GM12873 (cell line): ENCODE measurements at regions not wholly inside any gene's neighbourhood (a gene's known extent, or its start where the extent isn't known, plus 50 kb on each side); places are given as distances from the start of the nearest gene placed in this dataset.

Experiments
- CTCF ChIP-seq: IDR thresholded peaks from 2 replicates; pipeline ENCODE4 v1.5.1; 2012; ENCODE audit warnings: low read depth, mild to moderate bottlenecking, moderate library complexity, low read length, control low read depth; ENCODE audit not compliant: insufficient read depth; ENCODE audit errors: missing control alignments

DNA sequence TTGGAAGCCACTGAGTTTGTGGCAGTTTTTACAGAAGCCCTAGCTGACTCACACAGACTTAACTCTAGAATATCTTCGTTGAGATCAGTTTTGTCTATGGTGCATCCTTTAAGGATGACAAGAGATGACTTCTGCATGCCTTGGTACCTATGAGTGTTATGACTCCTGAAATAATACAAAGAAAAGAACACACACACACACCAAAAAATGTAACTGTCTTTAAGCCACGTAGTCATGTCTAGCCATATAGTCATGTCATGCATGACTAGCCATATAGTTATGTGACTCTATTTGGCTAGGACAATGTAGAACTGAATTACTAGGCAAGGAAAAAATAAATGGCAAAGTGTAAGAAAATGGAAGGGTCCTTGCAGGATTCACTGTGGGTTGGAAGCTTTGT lies 447.8 kb downstream of the NLGN4X start:
- no peak for TF ChIP-seq CTCF

GRCh38 chrX:5775846-5776430 lies 452.7 kb downstream of the NLGN4X start:
- no peak for TF ChIP-seq CTCF

- TF ChIP-seq CTCF = no peak
These were observed 454.2 kb downstream of the NLGN4X start for GRCh38 chrX:5774446-5774845.

DNA sequence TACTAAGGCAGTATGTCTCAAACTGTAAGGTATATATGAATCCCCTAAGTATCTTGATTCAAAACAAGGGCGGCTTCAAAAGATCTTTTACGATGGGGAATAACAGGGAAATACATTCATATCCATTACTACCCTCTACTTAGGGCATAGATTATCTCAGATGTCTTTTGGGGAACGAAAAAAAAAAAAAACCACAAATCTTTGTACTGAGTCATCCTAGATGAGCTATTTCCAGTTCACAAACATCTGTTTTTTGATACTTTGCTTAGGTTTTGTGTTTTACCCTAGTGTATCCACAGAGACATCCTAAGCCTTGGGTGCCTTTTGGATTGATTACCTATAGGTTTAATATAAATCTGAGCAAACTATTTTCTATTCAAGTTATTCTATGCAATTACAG lies 457.2 kb downstream of the NLGN4X start:
- TF ChIP-seq CTCF = no peak

DNA sequence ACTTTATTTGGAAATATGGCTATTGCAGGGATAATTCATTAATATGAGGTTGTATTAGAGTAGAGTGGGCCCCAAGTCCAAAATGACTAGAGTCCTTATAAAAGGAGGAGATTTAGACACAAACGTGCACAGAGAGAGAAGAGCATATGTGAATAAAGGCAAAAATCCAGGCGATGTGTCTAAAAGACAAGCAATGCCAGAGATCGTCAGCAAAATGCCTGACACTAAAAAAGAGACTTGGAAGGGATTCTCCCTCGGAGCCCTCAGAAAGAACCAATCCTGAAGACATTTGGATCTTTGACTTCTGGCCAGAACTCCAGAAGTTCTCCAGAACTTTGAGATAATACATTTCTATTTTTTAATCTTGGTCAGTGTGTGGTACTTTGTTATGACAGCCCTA lies 472.1 kb downstream of the NLGN4X start:
- no peak for TF ChIP-seq CTCF

GRCh38 chrX:5753291-5753690 lies 475.4 kb downstream of the NLGN4X start:
- no peak for TF ChIP-seq CTCF

DNA sequence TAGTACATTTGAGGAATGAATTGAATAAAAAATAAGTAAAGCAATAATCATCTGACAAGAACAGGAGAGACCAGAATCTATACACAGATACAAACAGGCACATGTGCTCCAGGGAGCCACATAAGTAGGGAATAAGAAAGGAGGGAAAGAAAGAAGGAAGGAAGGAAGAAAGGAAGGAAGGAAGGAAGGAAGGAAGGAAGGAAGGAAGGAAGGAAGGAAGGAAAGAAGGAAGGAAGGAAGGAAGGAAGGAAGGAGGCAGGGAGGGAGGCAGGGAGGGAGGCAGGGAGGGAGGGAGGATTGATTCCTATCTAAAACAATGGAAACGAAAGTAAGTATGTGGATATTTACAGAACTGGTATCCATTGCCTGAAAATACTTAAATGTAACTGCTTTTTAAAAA lies 475.8 kb downstream of the NLGN4X start:
- no peak for TF ChIP-seq CTCF
